ENCODE measurements at regions not wholly inside any gene's neighbourhood (a gene's known extent, or its start where the extent isn't known, plus 50 kb on each side); places are given as distances from the start of the nearest gene placed in this dataset.

GRCh38 chr15:97687654-97688053 lies 272.8 kb upstream of the ARRDC4 start:
- TF ChIP-seq TAF1 (IDR thresholded peaks at IDR 0.05; ENCODE audit: low read depth) (no peak), ZBTB7A (IDR thresholded peaks at IDR 0.05; ENCODE audit: low read depth) (no peak), USF1 (IDR thresholded peaks at IDR 0.05) (no peak), YY1 (IDR thresholded peaks at IDR 0.05; ENCODE audit: low read depth) (no peak), TCF12 (IDR thresholded peaks at IDR 0.05; ENCODE audit: low read depth) (no peak), RAD21 (IDR thresholded peaks at IDR 0.05; ENCODE audit: low read depth) (no peak), NFIC (IDR thresholded peaks at IDR 0.05) (no peak), EP300 (IDR thresholded peaks at IDR 0.05; ENCODE audit: borderline replicate concordance) (no peak), EGR1 (IDR thresholded peaks at IDR 0.05) (no peak), CEBPB (IDR thresholded peaks at IDR 0.05) (no peak), CREB1 (IDR thresholded peaks at IDR 0.05; ENCODE audit: low read depth) (no peak), FOXM1 (IDR thresholded peaks at IDR 0.05; ENCODE audit: borderline replicate concordance, low read depth) (no peak), TEAD4 (IDR thresholded peaks at IDR 0.05) (no peak)
- TF ChIP-seq, protein P1, sequence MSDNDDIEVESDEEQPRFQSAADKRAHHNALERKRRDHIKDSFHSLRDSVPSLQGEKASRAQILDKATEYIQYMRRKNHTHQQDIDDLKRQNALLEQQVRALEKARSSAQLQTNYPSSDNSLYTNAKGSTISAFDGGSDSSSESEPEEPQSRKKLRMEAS (IDR thresholded peaks at IDR 0.05) = no peak
- TF ChIP-seq, protein P2, sequence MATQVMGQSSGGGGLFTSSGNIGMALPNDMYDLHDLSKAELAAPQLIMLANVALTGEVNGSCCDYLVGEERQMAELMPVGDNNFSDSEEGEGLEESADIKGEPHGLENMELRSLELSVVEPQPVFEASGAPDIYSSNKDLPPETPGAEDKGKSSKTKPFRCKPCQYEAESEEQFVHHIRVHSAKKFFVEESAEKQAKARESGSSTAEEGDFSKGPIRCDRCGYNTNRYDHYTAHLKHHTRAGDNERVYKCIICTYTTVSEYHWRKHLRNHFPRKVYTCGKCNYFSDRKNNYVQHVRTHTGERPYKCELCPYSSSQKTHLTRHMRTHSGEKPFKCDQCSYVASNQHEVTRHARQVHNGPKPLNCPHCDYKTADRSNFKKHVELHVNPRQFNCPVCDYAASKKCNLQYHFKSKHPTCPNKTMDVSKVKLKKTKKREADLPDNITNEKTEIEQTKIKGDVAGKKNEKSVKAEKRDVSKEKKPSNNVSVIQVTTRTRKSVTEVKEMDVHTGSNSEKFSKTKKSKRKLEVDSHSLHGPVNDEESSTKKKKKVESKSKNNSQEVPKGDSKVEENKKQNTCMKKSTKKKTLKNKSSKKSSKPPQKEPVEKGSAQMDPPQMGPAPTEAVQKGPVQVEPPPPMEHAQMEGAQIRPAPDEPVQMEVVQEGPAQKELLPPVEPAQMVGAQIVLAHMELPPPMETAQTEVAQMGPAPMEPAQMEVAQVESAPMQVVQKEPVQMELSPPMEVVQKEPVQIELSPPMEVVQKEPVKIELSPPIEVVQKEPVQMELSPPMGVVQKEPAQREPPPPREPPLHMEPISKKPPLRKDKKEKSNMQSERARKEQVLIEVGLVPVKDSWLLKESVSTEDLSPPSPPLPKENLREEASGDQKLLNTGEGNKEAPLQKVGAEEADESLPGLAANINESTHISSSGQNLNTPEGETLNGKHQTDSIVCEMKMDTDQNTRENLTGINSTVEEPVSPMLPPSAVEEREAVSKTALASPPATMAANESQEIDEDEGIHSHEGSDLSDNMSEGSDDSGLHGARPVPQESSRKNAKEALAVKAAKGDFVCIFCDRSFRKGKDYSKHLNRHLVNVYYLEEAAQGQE (IDR thresholded peaks at IDR 0.05; ENCODE audit: low read depth) = no peak

DNA sequence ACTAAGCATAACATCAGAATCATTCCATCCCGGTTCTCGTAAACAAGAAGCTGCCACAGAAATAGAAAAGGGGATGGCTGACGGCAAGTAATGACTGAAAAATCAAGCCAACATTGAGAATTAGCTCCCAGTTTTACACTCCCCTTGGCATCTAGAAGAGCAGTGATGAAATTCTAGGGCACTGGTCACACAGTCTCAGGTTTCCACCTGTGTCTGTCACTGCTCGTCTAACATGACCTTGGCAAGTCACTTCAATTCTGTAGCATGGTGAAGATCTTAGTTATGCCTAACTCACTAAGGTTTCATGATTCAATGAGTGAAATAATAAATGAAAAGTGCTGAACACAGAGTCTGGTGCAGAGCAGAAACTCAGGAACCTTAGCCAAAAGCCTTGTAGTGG lies 272.3 kb upstream of the ARRDC4 start:
- no peak for TF ChIP-seq EP300 (IDR thresholded peaks at IDR 0.05; ENCODE audit: borderline replicate concordance)
- TF ChIP-seq ZBTB7A (IDR thresholded peaks at IDR 0.05; ENCODE audit: low read depth) = no peak
- no peak for TF ChIP-seq FOXM1 (IDR thresholded peaks at IDR 0.05; ENCODE audit: borderline replicate concordance, low read depth)
- no peak for TF ChIP-seq TAF1 (IDR thresholded peaks at IDR 0.05; ENCODE audit: low read depth)
- no peak for TF ChIP-seq NFIC (IDR thresholded peaks at IDR 0.05)
- TF ChIP-seq TEAD4 (IDR thresholded peaks at IDR 0.05) = no peak
- no peak for TF ChIP-seq CEBPB (IDR thresholded peaks at IDR 0.05)
- no peak for TF ChIP-seq RAD21 (IDR thresholded peaks at IDR 0.05; ENCODE audit: low read depth)
- TF ChIP-seq, protein P1 (IDR thresholded peaks at IDR 0.05) = no peak
- no peak for TF ChIP-seq TCF12 (IDR thresholded peaks at IDR 0.05; ENCODE audit: low read depth)
- TF ChIP-seq YY1 (IDR thresholded peaks at IDR 0.05; ENCODE audit: low read depth) = no peak
- TF ChIP-seq, protein P2 (IDR thresholded peaks at IDR 0.05; ENCODE audit: low read depth) = no peak
- TF ChIP-seq USF1 (IDR thresholded peaks at IDR 0.05) = no peak
- TF ChIP-seq CREB1 (IDR thresholded peaks at IDR 0.05; ENCODE audit: low read depth) = no peak
- TF ChIP-seq EGR1 (IDR thresholded peaks at IDR 0.05) = no peak

DNA sequence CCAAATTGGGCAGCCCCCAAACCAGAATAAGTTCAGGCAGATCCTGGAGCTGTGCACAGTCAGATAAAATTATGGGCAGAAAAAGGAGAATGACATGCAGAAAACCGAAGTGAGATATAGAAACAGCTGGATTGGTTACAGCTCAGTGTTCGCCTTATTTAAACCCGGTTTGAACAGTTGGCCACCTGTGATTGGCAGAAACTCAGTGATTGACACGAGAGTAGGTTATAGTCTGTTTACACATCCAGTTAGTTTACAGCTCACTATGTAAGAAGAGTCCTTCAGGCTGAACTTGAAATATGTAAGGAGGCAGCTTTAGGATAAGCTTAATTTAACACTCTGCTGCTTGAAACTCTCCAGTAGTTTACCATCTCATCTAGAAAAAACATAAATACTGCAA lies 271.6 kb upstream of the ARRDC4 start:
- no peak for TF ChIP-seq EP300 (IDR thresholded peaks at IDR 0.05; ENCODE audit: borderline replicate concordance)
- no peak for TF ChIP-seq FOXM1 (IDR thresholded peaks at IDR 0.05; ENCODE audit: borderline replicate concordance, low read depth)
- TF ChIP-seq NFIC (IDR thresholded peaks at IDR 0.05) = no peak
- no peak for TF ChIP-seq RAD21 (IDR thresholded peaks at IDR 0.05; ENCODE audit: low read depth)
- TF ChIP-seq, protein P2 (IDR thresholded peaks at IDR 0.05; ENCODE audit: low read depth) = no peak
- TF ChIP-seq, protein P1 (IDR thresholded peaks at IDR 0.05) = no peak
- no peak for TF ChIP-seq ZBTB7A (IDR thresholded peaks at IDR 0.05; ENCODE audit: low read depth)
- no peak for TF ChIP-seq YY1 (IDR thresholded peaks at IDR 0.05; ENCODE audit: low read depth)
- no peak for TF ChIP-seq TAF1 (IDR thresholded peaks at IDR 0.05; ENCODE audit: low read depth)
- TF ChIP-seq EGR1 (IDR thresholded peaks at IDR 0.05) = no peak

GRCh38 chr15:97691078-97691477 lies 269.4 kb upstream of the ARRDC4 start:
- TF ChIP-seq TCF12 (IDR thresholded peaks at IDR 0.05; ENCODE audit: low read depth) = no peak
- no peak for TF ChIP-seq ZBTB7A (IDR thresholded peaks at IDR 0.05; ENCODE audit: low read depth)
- no peak for TF ChIP-seq RAD21 (IDR thresholded peaks at IDR 0.05; ENCODE audit: low read depth)
- no peak for TF ChIP-seq TEAD4 (IDR thresholded peaks at IDR 0.05)
- no peak for TF ChIP-seq FOXM1 (IDR thresholded peaks at IDR 0.05; ENCODE audit: borderline replicate concordance, low read depth)
- TF ChIP-seq CREB1 (IDR thresholded peaks at IDR 0.05; ENCODE audit: low read depth) = no peak
- TF ChIP-seq TAF1 (IDR thresholded peaks at IDR 0.05; ENCODE audit: low read depth) = no peak
- TF ChIP-seq, protein P1 (IDR thresholded peaks at IDR 0.05) = no peak
- TF ChIP-seq, protein P2 (IDR thresholded peaks at IDR 0.05; ENCODE audit: low read depth) = no peak
- no peak for TF ChIP-seq CEBPB (IDR thresholded peaks at IDR 0.05)
- no peak for TF ChIP-seq EGR1 (IDR thresholded peaks at IDR 0.05)
- no peak for TF ChIP-seq YY1 (IDR thresholded peaks at IDR 0.05; ENCODE audit: low read depth)
- TF ChIP-seq USF1 (IDR thresholded peaks at IDR 0.05) = no peak
